Smooth muscle cell (in vitro differentiated cells): ENCODE measurements at regions not wholly inside any gene's neighbourhood (a gene's known extent, or its start where the extent isn't known, plus 50 kb on each side); places are given as distances from the start of the nearest gene placed in this dataset.

Source experiments
- DNase-seq: peaks from one replicate; lab custom pipeline; 2025; ENCODE audit not compliant: unreplicated experiment; lab: John Stamatoyannopoulos, UW
- H2AFZ ChIP-seq: fragments of 200-600 bp; sonication (generic); 2 replicates; pipeline ENCODE4 v1.6.0; 2016; ENCODE audit warnings: antibody characterized with exemption, low read depth, mild to moderate bottlenecking
- H3F3A ChIP-seq: fragments of 200-600 bp; sonication (generic); 2 replicates; pipeline ENCODE4 v1.6.0; 2017; ENCODE audit warnings: antibody characterized with exemption, low read depth
- H3K27ac ChIP-seq: fragments of 200-600 bp; sonication (generic); 2 replicates; pipeline ENCODE4 v1.5.1; 2016; ENCODE audit warnings: low read depth, mild to moderate bottlenecking
- H3K27me3 ChIP-seq: fragments of 200-600 bp; sonication (generic); 2 replicates; pipeline ENCODE4 v1.6.1; 2016; ENCODE audit warnings: low read depth, mild to moderate bottlenecking
- H3K36me3 ChIP-seq: fragments of 200-600 bp; sonication (generic); 2 replicates; pipeline ENCODE4 v1.5.1; 2016; ENCODE audit warnings: low read depth
- H3K4me1 ChIP-seq: fragments of 200-600 bp; sonication (generic); 2 replicates; pipeline ENCODE4 v1.5.1; 2016; ENCODE audit warnings: low read depth
- H3K4me2 ChIP-seq: fragments of 200-600 bp; sonication (generic); 2 replicates; pipeline ENCODE4 v1.6.0; 2016; ENCODE audit warnings: mild to moderate bottlenecking
- H3K4me3 ChIP-seq: fragments of 200-600 bp; sonication (generic); 2 replicates; pipeline ENCODE4 v1.5.1; 2016; ENCODE audit warnings: mild to moderate bottlenecking
- H3K79me2 ChIP-seq: fragments of 200-600 bp; sonication (generic); 2 replicates; pipeline ENCODE4 v1.6.0; 2016; ENCODE audit warnings: low read depth, mild to moderate bottlenecking
- H3K9ac ChIP-seq: fragments of 200-600 bp; sonication (generic); 2 replicates; pipeline ENCODE4 v1.6.0; 2016; ENCODE audit warnings: low read depth
- H3K9me3 ChIP-seq: fragments of 200-600 bp; sonication (generic); replicated peaks from 2 replicates; pipeline ENCODE4 v1.5.1; 2016; ENCODE audit warnings: low read depth
- H4K20me1 ChIP-seq: fragments of 200-600 bp; sonication (generic); 2 replicates; pipeline ENCODE4 v1.6.0; 2016; ENCODE audit warnings: low read depth
- WGBS: methylation state at CpG from one replicate; pipeline ENCODE4 v1.1.7; 2016; ENCODE audit warnings: low lambda C conversion rate; 5-methylcytosine and 5-hydroxymethylcytosine counted together
- TF ChIP-seq, protein P1 (sequence below): fragments of 200-600 bp; sonication (generic); IDR thresholded peaks from 2 replicates; pipeline ENCODE4 v1.5.1; 2017; ENCODE audit warnings: borderline replicate concordance, mild to moderate bottlenecking, antibody characterized with exemption; ENCODE audit not compliant: insufficient read depth, poor library complexity, severe bottlenecking

DNA sequence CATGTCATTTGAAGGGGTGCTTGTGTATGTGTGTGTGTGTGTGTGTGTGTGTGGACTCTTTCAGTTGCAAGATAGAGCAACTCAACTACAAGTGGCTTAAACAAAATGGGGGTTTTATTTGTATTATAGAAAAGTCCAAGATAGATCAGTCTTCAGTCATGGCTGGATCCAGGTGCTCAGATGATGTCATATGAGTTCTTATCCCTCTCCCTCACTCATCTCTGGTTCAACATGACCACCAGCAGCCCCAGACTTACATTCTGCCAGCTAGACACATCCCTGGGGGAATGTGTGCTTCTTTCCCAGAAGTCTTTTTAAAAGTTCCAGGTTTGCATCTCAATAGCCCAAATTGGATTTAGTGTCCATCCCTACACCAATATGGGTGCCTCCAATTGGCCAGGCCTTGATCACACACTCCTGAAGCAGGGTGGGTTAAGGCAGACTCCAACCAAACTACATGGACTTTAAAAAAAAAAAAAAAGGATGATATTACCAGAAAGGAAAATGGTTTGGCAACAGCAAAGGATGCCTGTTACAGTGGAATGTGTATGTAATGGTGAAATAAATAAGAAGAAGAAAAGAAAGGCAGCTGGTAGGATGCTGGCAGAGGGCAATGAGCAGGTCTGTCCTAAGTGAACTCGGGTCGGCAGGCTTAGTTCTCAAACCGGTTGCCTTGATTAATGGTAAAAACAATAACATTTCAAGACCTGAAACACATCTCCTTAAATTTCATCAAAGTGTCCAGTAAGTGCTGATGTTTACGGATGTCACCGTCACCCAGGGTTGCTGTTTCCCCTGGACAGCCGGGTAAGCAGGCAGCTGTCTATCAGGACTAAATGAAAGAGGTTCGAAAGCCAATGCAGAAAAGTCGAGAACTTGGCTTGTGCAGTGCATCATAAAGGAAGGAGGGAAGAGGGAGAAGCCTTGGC, 107.7 kb downstream of the SMIM20 start:
- 95% methylated on average over 8 of the region's 8 CpGs for WGBS
- Histone ChIP-seq H2AFZ (no peak overlapping the region), H4K20me1 (no peaks in the 10 kb centered on the region), H3K9ac (no peak overlapping the region), H3K27ac (no peak overlapping the region), H3F3A (no peaks in the 10 kb centered on the region), H3K4me1 (no peaks in the 10 kb centered on the region), H3K4me2 (no peak overlapping the region), H3K36me3 (no peaks in the 10 kb centered on the region), H3K27me3 (no peaks in the 10 kb centered on the region), H3K9me3 (no peaks in the 10 kb centered on the region), H3K79me2 (no peaks in the 10 kb centered on the region), H3K4me3 (no peak overlapping the region)
- TF ChIP-seq, protein P1, sequence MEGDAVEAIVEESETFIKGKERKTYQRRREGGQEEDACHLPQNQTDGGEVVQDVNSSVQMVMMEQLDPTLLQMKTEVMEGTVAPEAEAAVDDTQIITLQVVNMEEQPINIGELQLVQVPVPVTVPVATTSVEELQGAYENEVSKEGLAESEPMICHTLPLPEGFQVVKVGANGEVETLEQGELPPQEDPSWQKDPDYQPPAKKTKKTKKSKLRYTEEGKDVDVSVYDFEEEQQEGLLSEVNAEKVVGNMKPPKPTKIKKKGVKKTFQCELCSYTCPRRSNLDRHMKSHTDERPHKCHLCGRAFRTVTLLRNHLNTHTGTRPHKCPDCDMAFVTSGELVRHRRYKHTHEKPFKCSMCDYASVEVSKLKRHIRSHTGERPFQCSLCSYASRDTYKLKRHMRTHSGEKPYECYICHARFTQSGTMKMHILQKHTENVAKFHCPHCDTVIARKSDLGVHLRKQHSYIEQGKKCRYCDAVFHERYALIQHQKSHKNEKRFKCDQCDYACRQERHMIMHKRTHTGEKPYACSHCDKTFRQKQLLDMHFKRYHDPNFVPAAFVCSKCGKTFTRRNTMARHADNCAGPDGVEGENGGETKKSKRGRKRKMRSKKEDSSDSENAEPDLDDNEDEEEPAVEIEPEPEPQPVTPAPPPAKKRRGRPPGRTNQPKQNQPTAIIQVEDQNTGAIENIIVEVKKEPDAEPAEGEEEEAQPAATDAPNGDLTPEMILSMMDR: no peak
- DNase-seq: no peak

DNA sequence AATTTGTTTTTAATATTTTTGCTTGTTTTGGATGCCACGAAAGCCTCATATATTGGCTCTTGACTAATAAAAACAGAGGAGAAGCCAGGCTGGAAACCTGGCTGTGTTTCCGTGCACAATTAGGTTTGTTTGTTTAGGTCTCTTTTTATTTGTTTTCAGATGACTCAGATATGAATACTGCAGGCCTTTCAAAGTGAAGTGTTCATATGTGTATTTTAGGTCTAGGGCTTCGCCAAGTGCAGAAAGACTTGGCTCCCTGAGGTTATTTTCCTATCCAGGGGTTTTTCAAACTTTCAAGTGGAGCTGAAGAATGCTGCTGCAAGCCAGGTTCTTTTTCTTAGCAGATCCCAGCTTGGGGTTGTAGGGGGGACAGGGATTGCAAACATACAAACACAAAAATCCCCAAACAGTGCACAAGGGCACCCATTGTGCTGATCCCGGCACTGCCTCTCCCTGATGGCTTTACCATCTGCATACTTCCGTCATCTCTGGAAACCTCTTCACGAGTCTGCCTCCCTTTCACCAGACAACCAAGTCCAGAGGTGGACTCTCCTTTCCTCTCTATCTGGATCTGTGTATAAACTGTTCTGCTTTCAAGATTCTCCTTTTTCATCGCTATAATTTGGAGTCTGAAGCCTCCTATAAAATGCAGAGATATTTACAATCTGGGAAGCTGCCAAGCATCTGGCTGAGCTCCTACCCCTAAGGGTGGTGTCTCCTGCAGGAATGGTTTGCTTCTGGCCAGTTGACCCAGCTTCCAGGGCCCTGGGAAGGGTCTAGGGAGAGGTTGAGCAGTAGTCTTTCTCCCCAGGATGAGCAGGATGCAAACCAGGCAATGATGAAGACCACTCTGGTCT, 108.6 kb downstream of the SMIM20 start:
- Histone ChIP-seq H3K4me2 (no peak overlapping the region), H3K27me3 (no peaks in the 10 kb centered on the region), H3K4me1 (no peaks in the 10 kb centered on the region), H3F3A (no peaks in the 10 kb centered on the region), H4K20me1 (no peaks in the 10 kb centered on the region), H3K4me3 (no peak overlapping the region), H3K9me3 (no peaks in the 10 kb centered on the region), H2AFZ (no peak overlapping the region), H3K27ac (no peak overlapping the region), H3K9ac (no peak overlapping the region), H3K79me2 (no peaks in the 10 kb centered on the region), H3K36me3 (no peaks in the 10 kb centered on the region)
- DNase-seq: no peak
- 74% methylated on average over 7 of the region's 7 CpGs for WGBS
- TF ChIP-seq, protein P1: no peak

DNA sequence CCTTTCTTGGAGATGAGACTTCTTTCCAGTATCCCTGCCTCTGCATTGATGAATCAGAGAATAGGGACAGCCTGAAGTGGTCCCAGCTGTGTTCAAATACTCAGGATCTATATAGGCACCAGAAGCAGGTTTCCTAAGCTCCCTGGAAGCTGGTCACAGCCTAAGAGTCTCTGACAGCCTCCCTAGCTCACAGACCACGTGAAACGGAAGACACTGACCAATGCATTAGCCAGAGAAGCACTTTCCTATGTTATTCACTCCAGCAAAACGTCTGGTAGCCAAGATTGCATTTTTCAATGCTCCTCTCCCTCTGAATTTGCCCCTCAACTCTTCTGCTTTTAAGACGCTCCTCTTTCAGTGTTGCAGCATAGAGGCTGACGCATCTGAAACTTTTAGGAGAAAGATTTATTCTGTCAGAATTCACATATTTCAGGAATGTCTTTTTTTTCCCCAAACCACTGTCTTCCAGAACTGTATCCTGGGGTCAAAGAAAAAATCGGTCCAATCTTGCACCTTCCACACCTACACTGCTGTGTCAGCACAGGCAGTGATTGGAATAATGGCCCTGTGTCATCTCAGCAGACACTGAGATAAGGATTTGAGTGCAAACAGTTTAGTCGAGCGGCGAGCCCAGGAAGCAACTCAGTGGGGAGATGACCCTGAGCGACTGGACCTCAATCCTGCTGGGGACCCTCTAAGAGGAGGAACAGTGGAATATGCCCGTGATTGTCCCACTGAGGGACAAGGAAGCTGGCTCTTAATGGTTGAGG, 109.4 kb downstream of the SMIM20 start:
- Histone ChIP-seq H3K9me3 (no peaks in the 10 kb centered on the region), H3K27me3 (no peaks in the 10 kb centered on the region), H3K79me2 (no peaks in the 10 kb centered on the region), H2AFZ (no peak overlapping the region), H3K4me1 (no peaks in the 10 kb centered on the region), H3K9ac (no peak overlapping the region), H4K20me1 (no peaks in the 10 kb centered on the region), H3K4me2 (no peak overlapping the region), H3F3A (no peaks in the 10 kb centered on the region), H3K36me3 (no peaks in the 10 kb centered on the region), H3K27ac (no peak overlapping the region), H3K4me3 (no peak overlapping the region)
- DNase-seq: no peak
- WGBS: 74% methylated on average over 11 of the region's 11 CpGs
- TF ChIP-seq, protein P1: no peak
